Inferior parietal cortex (tissue), 1 donor: ENCODE measurements at regions not wholly inside any gene's neighbourhood (a gene's known extent, or its start where the extent isn't known, plus 50 kb on each side); places are given as distances from the start of the nearest gene placed in this dataset.

Source experiments
- DNase-seq: peaks from one replicate; pipeline ENCODE4 v3.0.0-alpha.2; 2016; ENCODE audit errors: extremely low spot score

- DNase-seq = no peak
Observed at GRCh38 chr20:63100926-63101699, 94.3 kb upstream of the BHLHE23 start.

- no peak for DNase-seq
Observed at GRCh38 chr20:63100174-63100925, 93.6 kb upstream of the BHLHE23 start.

GRCh38 chr20:63099456-63100173 is 92.9 kb upstream of the BHLHE23 start:
- DNase-seq = no peak

DNA sequence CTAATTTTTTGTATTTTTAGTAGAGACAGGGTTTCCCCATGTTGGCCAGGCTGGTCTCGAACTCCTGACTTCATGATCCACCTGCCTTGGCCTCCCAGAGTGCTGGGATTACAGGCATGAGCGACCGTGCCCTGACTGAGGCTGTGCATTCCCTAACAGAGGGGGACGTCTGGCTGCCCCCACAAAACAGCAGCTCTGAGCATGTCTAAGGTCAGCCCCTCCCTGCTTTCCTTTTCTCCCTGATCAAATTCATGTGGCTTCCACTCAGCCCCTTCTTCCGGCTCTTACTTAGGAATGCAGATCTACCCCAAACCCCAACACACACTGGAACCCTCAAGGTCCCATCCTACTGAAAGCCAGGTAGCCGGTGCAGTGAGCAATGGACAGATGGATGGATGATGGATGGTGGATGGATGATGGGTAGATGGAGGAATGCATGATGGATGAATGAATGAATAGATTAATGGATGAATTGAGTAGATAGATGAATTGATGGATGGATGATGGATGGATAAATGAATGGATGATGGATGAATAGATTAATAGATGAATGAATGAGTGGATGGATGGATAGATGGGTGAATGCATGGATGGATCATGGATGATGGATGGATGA is 91.5 kb upstream of the BHLHE23 start:
- DNase-seq = no peak

- no peak for DNase-seq
Observed at GRCh38 chr20:63097336-63097831, 90.6 kb upstream of the BHLHE23 start.

GRCh38 chr20:63096681-63097335 is 90.0 kb upstream of the BHLHE23 start:
- no peak for DNase-seq

GRCh38 chr20:63095718-63096654 is 89.2 kb upstream of the BHLHE23 start:
- no peak for DNase-seq

- DNase-seq = no peak
Observed at GRCh38 chr20:63094767-63095499, 88.2 kb upstream of the BHLHE23 start.

- DNase-seq = no peak
Observed at GRCh38 chr20:63093966-63094766, 87.4 kb upstream of the BHLHE23 start.

GRCh38 chr20:63092660-63093215 is 86.0 kb upstream of the BHLHE23 start:
- DNase-seq = no peak

GRCh38 chr20:63091901-63092659 is 85.3 kb upstream of the BHLHE23 start:
- no peak for DNase-seq

DNA sequence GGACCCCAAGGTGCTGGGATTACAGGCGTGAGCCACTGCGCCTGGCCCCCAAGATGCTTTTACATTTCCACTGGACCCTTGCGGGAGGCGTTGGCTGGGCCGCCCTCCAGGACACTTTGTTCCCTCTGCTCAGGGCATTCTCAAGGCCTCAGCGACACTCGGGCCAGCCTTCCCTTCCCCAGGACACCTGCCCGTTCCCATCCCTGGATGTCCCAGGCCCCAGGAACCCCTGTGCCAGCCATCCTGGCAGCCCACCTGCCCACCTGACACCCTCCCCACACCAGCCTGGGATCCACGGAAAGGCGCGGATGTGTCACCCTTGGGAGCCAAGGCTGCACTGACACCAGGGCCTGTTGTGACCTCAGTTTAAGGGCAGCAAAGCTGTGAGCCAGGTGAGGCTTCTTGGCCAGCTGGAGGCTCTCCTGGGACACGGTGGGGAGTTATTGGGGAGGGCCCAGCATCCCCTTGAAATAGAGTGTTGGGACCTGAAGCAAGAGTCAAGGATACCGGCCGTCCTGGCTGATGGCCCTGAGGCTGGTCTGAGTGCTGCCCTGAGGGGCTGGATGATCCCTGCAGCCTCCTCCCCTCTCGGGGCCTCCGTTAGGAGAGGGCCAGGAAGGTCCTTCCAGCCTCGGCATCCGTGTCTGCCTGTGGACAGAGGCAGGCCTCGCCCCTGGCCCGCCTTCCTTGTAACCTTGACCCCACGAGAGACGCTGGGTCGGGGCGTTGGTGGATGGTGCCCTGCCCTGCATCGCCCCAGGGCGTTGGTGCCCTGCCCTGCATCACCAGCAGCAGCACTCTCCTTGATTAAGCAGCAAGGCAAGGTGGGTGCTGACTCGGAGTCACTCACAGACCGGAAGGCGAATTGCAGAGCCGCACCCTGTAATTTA is 84.2 kb upstream of the BHLHE23 start:
- DNase-seq = no peak

DNA sequence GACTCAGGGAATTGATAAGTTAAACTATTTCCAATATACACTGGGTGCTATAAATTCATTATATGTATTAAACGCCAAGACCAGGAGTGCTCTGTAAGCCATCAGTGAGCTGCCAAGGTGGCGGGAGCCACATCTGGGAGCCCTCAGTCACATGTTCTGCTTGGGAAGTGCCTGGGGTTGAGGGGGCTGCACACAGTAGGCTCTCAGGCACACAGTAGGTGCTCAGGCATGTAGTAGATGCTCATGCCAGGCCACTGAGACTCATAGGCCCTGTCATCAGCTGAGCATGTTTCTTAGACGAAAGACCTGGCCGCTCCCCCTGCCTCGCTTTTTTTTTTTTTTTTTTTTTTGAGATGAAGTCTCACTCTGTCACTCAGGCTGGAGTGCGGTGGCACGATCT is 83.3 kb upstream of the BHLHE23 start:
- no peak for DNase-seq

- no peak for DNase-seq
Observed at GRCh38 chr20:63089051-63089907, 82.5 kb upstream of the BHLHE23 start.

GRCh38 chr20:63087872-63088680 is 81.3 kb upstream of the BHLHE23 start:
- no peak for DNase-seq
